H1 (cell line): ENCODE measurements at regions not wholly inside any gene's neighbourhood (a gene's known extent, or its start where the extent isn't known, plus 50 kb on each side); places are given as distances from the start of the nearest gene placed in this dataset.

Experiments used
- CTCF ChIA-PET: fragments of 300-600 bp; sonication (Branson Sonifier 250); formaldehyde crosslinking; loops from one replicate; lab custom pipeline; 2021; ENCODE audit not compliant: partially characterized antibody; lab: Charles Lee
- POLR2A ChIA-PET: fragments of 300-600 bp; sonication (Branson Sonifier 250); formaldehyde crosslinking; loops from one replicate; lab custom pipeline; 2021; ENCODE audit warnings: inconsistent platforms; ENCODE audit not compliant: partially characterized antibody; lab: Charles Lee
- DNase-seq, 2 experiments: peaks; one replicate each; pipeline versions ENCODE4 v3.0.0 to v3.0.0-alpha.2; 2010 to 2022; ENCODE audit warnings: low spot score in 2 of 2, low read depth in 1 of 2, mixed read lengths in 1 of 2
- FAIRE-seq: peaks from 2 replicates; lab custom pipeline; 2011; peaks lifted over from hg19 to GRCh38; lab: Jason Lieb, UNC
- H2AFZ ChIP-seq: 2 replicates; pipeline ENCODE4 v1.8.1; 2012; ENCODE audit warnings: low read length, inconsistent platforms
- H2AK5ac ChIP-seq: 2 replicates; pipeline ENCODE4 v1.6.1; 2013; ENCODE audit warnings: low read depth, low read length
- H2BK120ac ChIP-seq: replicated peaks from 2 replicates; pipeline ENCODE3; 2013; ENCODE audit warnings: low read depth, low read length, inconsistent platforms
- H2BK12ac ChIP-seq: 2 replicates; pipeline ENCODE4 v1.6.1; 2013; ENCODE audit warnings: low read depth, low read length
- H2BK15ac ChIP-seq: 2 replicates; pipeline ENCODE4 v1.6.1; 2013; ENCODE audit warnings: low read length
- H2BK20ac ChIP-seq: 2 replicates; pipeline ENCODE4 v1.6.1; 2013; ENCODE audit warnings: low read length
- H2BK5ac ChIP-seq: 2 replicates; pipeline ENCODE4 v1.6.1; 2013; ENCODE audit warnings: low read depth, low read length
- H3K14ac ChIP-seq: 2 replicates; pipeline ENCODE4 v1.6.1; 2013; ENCODE audit warnings: inconsistent platforms; ENCODE audit not compliant: insufficient read length
- H3K18ac ChIP-seq: 2 replicates; pipeline ENCODE4 v1.6.1; 2013; ENCODE audit warnings: low read length; ENCODE audit errors: extremely low read depth
- H3K23ac ChIP-seq: 2 replicates; pipeline ENCODE4 v1.6.1; 2013; ENCODE audit warnings: inconsistent platforms; ENCODE audit not compliant: insufficient read length
- H3K23me2 ChIP-seq: 2 replicates; pipeline ENCODE4 v1.6.1; 2013; ENCODE audit warnings: low read depth, low read length
- H3K27ac ChIP-seq: 2 replicates; pipeline ENCODE4 v1.6.1; 2011; ENCODE audit warnings: low read depth, low read length, inconsistent platforms
- H3K27me3 ChIP-seq, 4 experiments: replicated peaks in 1 of 4; 1 replicate in 1 of 4; 2 replicates in 3 of 4; pipeline versions ENCODE4 v1.6.1 to v1.8.1; 2011 to 2013; ENCODE audit warnings: low read length in 3 of 4, mild to moderate bottlenecking in 3 of 4, inconsistent platforms in 2 of 4, mixed read lengths in 2 of 4, moderate library complexity in 1 of 4; ENCODE audit not compliant: control insufficient read depth in 3 of 4, insufficient read depth in 3 of 4; ENCODE audit errors: extremely low read depth in 1 of 4
- H3K36me3 ChIP-seq, 4 experiments: 2 replicates each; pipeline versions ENCODE4 v1.6.1 to v1.8.1; 2011 to 2013; ENCODE audit warnings: mild to moderate bottlenecking in 4 of 4, low read length in 3 of 4, moderate library complexity in 2 of 4, control low read depth in 1 of 4, inconsistent platforms in 1 of 4; ENCODE audit not compliant: insufficient read depth in 4 of 4, control insufficient read depth in 2 of 4
- H3K4ac ChIP-seq: replicated peaks from 2 replicates; pipeline ENCODE3; 2013; ENCODE audit warnings: low read length, low read depth, mixed read lengths, inconsistent platforms; ENCODE audit not compliant: insufficient read length
- H3K4me1 ChIP-seq, 4 experiments: replicated peaks in 1 of 4; 1 replicate in 1 of 4; 2 replicates in 3 of 4; pipeline versions ENCODE4 v1.6.1 to v1.8.1; 2011 to 2013; ENCODE audit warnings: low read length in 3 of 4, inconsistent platforms in 2 of 4, mixed read lengths in 1 of 4; ENCODE audit not compliant: insufficient read depth in 4 of 4, control insufficient read depth in 3 of 4
- H3K4me2 ChIP-seq, 2 experiments: 2 replicates each; pipeline versions ENCODE4 v1.6.1 to v1.8.1; 2011 to 2013; ENCODE audit warnings: low read depth in 2 of 2, low read length in 2 of 2, control low read depth in 1 of 2, inconsistent platforms in 1 of 2, mild to moderate bottlenecking in 1 of 2; ENCODE audit not compliant: insufficient read depth in 1 of 2
- H3K4me3 ChIP-seq, 4 experiments: fragments of 200-600, 300-600 bp in 1 of 4; sonication (generic), shearing (Covaris generic), sonication (Bioruptor Twin) in 1 of 4; 2 replicates each; pipeline versions ENCODE4 v1.5.1 to v1.8.1; 2011 to 2016; ENCODE audit warnings: low read length in 4 of 4, low read depth in 3 of 4, control low read depth in 2 of 4, inconsistent platforms in 2 of 4, mild to moderate bottlenecking in 2 of 4, mixed read lengths in 1 of 4, moderate library complexity in 1 of 4; ENCODE audit not compliant: insufficient read depth in 2 of 4; ENCODE audit errors: extremely low read depth in 1 of 4
- H3K56ac ChIP-seq: replicated peaks from 2 replicates; pipeline ENCODE3; 2013; ENCODE audit warnings: low read depth, mild to moderate bottlenecking, mixed read lengths, low read length, inconsistent platforms; ENCODE audit not compliant: insufficient read length
- H3K79me1 ChIP-seq: 2 replicates; pipeline ENCODE4 v1.6.1; 2013; ENCODE audit warnings: low read depth, low read length, control low read depth
- H3K79me2 ChIP-seq, 2 experiments: 2 replicates each; pipeline versions ENCODE4 v1.6.1 to v1.8.1; 2012 to 2013; ENCODE audit warnings: low read length in 2 of 2, mild to moderate bottlenecking in 2 of 2, inconsistent platforms in 1 of 2; ENCODE audit not compliant: insufficient read depth in 2 of 2, control insufficient read depth in 1 of 2
- H3K9ac ChIP-seq, 4 experiments: replicated peaks in 1 of 4; 1 replicate in 1 of 4; 2 replicates in 3 of 4; pipeline versions ENCODE4 v1.6.1 to v1.8.1; 2011 to 2013; ENCODE audit warnings: low read depth in 3 of 4, low read length in 3 of 4, control low read depth in 2 of 4, mild to moderate bottlenecking in 2 of 4, moderate library complexity in 2 of 4, inconsistent platforms in 1 of 4; ENCODE audit errors: extremely low read depth in 1 of 4
- H3K9me3 ChIP-seq, 2 experiments: 2 replicates each; pipeline versions ENCODE4 v1.6.1 to v1.8.1; 2012 to 2013; ENCODE audit warnings: mild to moderate bottlenecking in 2 of 2, moderate library complexity in 2 of 2, control low read depth in 1 of 2, inconsistent platforms in 1 of 2, low read depth in 1 of 2, low read length in 1 of 2, mixed read lengths in 1 of 2; ENCODE audit not compliant: insufficient read depth in 2 of 2
- H4K20me1 ChIP-seq, 2 experiments: replicated peaks in 1 of 2; 2 replicates each; pipeline versions ENCODE3 to v1.8.1; 2011 to 2013; ENCODE audit warnings: inconsistent platforms in 2 of 2, low read length in 2 of 2, mild to moderate bottlenecking in 1 of 2; ENCODE audit not compliant: insufficient read depth in 2 of 2, control insufficient read depth in 1 of 2
- H4K5ac ChIP-seq: 2 replicates; pipeline ENCODE4 v1.6.1; 2013; ENCODE audit warnings: low read length, low read depth, mixed read lengths, inconsistent platforms; ENCODE audit not compliant: insufficient read length
- H4K8ac ChIP-seq: 2 replicates; pipeline ENCODE4 v1.8.0; 2013; ENCODE audit warnings: mild to moderate bottlenecking, moderate library complexity, low read length, inconsistent platforms; ENCODE audit not compliant: insufficient read depth; ENCODE audit errors: extremely low read depth
- H4K91ac ChIP-seq: replicated peaks from 2 replicates; pipeline ENCODE3; 2013; ENCODE audit warnings: low read length, mixed read lengths, inconsistent platforms; ENCODE audit not compliant: insufficient read length
- CEBPB ChIP-seq: IDR thresholded peaks from 2 replicates; pipeline ENCODE4 v1.6.1; 2012; ENCODE audit warnings: low read depth, low read length
- CHD1 ChIP-seq: IDR thresholded peaks from 2 replicates; pipeline ENCODE4 v1.6.1; 2012; ENCODE audit warnings: low read depth, low read length, improper control_type of control experiment
- GABPA ChIP-seq: IDR thresholded peaks from 2 replicates; pipeline ENCODE4 v1.6.1; 2011; ENCODE audit warnings: mild to moderate bottlenecking, low read length, moderate library complexity, borderline replicate concordance; ENCODE audit not compliant: insufficient read depth
- HDAC2 ChIP-seq, 2 experiments: fragments of 300-600 bp in 1 of 2; sonication (generic) in 1 of 2; IDR thresholded peaks; 2 replicates each; pipeline ENCODE4 v1.6.1; 2011 to 2012; ENCODE audit warnings: low read depth in 2 of 2, low read length in 2 of 2, mild to moderate bottlenecking in 2 of 2, moderate library complexity in 2 of 2, borderline replicate concordance in 1 of 2, inconsistent platforms in 1 of 2
- JUND ChIP-seq: IDR thresholded peaks from 2 replicates; pipeline ENCODE4 v1.6.1; 2011; ENCODE audit warnings: mild to moderate bottlenecking, improper control_type of control experiment, low read length
- PHF8 ChIP-seq: fragments of 200-600 bp; sonication (generic); conservative IDR thresholded peaks from 2 replicates; pipeline ENCODE4 v1.7.1; 2012; ENCODE audit warnings: low read depth, mild to moderate bottlenecking, inconsistent platforms, low read length, moderate library complexity
- POLR2A ChIP-seq, 2 experiments: IDR thresholded peaks; 1 replicate in 1 of 2; 2 replicates in 1 of 2; pipeline ENCODE4 v1.6.1; 2011; ENCODE audit warnings: low read depth in 2 of 2, low read length in 2 of 2, mild to moderate bottlenecking in 2 of 2; ENCODE audit errors: control extremely low read depth in 1 of 2
- POLR2AphosphoS5 ChIP-seq: IDR thresholded peaks from 2 replicates; pipeline ENCODE4 v1.6.1; 2011; ENCODE audit warnings: low read depth, low read length
- RXRA ChIP-seq: IDR thresholded peaks from 2 replicates; pipeline ENCODE4 v1.6.1; 2011; ENCODE audit warnings: low read depth, mild to moderate bottlenecking, low read length, moderate library complexity; ENCODE audit not compliant: insufficient read depth
- SP1 ChIP-seq: IDR thresholded peaks from 2 replicates; pipeline ENCODE4 v1.6.1; 2011; ENCODE audit warnings: low read depth, low read length
- SP2 ChIP-seq: IDR thresholded peaks from 2 replicates; pipeline ENCODE4 v1.6.1; 2012; ENCODE audit warnings: mild to moderate bottlenecking, low read length, inconsistent platforms
- TBP ChIP-seq: IDR thresholded peaks from 2 replicates; pipeline ENCODE4 v1.6.1; 2011; ENCODE audit warnings: low read depth, low read length, improper control_type of control experiment
- WGBS, 2 experiments: shearing (Covaris generic) in 1 of 2; methylation state at CpG; one replicate each; pipeline versions ENCODE4 v1.1.6 to v1.1.7; 2013 to 2015; ENCODE audit warnings: low lambda C conversion rate in 2 of 2, mixed read lengths in 2 of 2, inconsistent platforms in 1 of 2, low coverage in 1 of 2, missing lambda C conversion rate in 1 of 2; ENCODE audit not compliant: insufficient replicate concordance in 2 of 2, insufficient coverage in 1 of 2, insufficient read length in 1 of 2; ENCODE audit errors: extremely low coverage in 1 of 2, missing lambda C conversion rate in 1 of 2; 5-methylcytosine and 5-hydroxymethylcytosine counted together

- H4K8ac ChIP-seq, result no peak overlapping the region
- no peaks in the 10 kb centered on the region for H4K20me1 ChIP-seq
- no peak overlapping the region for H3K56ac ChIP-seq
- no peaks in the 10 kb centered on the region for H3K23me2 ChIP-seq
- H3K4me1 ChIP-seq, result peaks cover 0 to 7% (median 0%) of the 10 kb centered on the region in 4 experiments; a peak in 2 of 7 replicates
- H2BK12ac ChIP-seq, result no peak overlapping the region
- no peak for FAIRE-seq
- H3K9me3 ChIP-seq, result no peaks in the 10 kb centered on the region
- TF ChIP-seq GABPA, result no peak
- no peak for TF ChIP-seq POLR2AphosphoS5
- no peak for TF ChIP-seq HDAC2 (IDR thresholded peaks at IDR 0.05; ENCODE audit: borderline replicate concordance in 1 of 2, low read depth in 2 of 2, low read length in 2 of 2)
- TF ChIP-seq CEBPB, result no peak
- no peak for TF ChIP-seq SP1
- no peak for TF ChIP-seq RXRA
- no peak for TF ChIP-seq CHD1
- no peak for TF ChIP-seq TBP
- no peak for TF ChIP-seq PHF8
- TF ChIP-seq SP2, result no peak
- no peak for TF ChIP-seq JUND
- no peak for TF ChIP-seq POLR2A (IDR thresholded peaks at IDR 0.05; ENCODE audit: control extremely low read depth in 1 of 2, low read depth in 2 of 2, low read length in 2 of 2)
- 85% methylated on average over 6 of the region's 6 CpGs; no CpG with 5 or more reads in 1 of the 2 experiments for WGBS, 2 experiments
- H2BK20ac ChIP-seq, result no peak overlapping the region
- H4K5ac ChIP-seq, result no peak overlapping the region
- H3K14ac ChIP-seq, result no peak overlapping the region
- POLR2A ChIA-PET, result no interaction called here
- H2BK120ac ChIP-seq, result no peak overlapping the region
- no peak overlapping the region for H3K27ac ChIP-seq
- H3K4me3 ChIP-seq, result no peak overlapping the region
- H3K4ac ChIP-seq, result no peak overlapping the region
- no peak overlapping the region for H3K23ac ChIP-seq
- no peak overlapping the region for H2AFZ ChIP-seq
- no peak overlapping the region for H3K4me2 ChIP-seq
- no peaks in the 10 kb centered on the region for H3K27me3 ChIP-seq
- CTCF ChIA-PET, result interaction anchor here (0.6 to 1.4 kb wide), 8 partner anchors 9 to 395 kb away, joined by 3 to 5 read pairs (median 4); no protein-coding TSS in a partner anchor
- peak overlapping the region; percentile 75; the same call in 1 of the 2 replicates for H2AK5ac ChIP-seq
- H2BK15ac ChIP-seq, result no peak overlapping the region
- no peak overlapping the region for H4K91ac ChIP-seq
- H3K79me2 ChIP-seq, result no peaks in the 10 kb centered on the region
- H3K79me1 ChIP-seq, result no peaks in the 10 kb centered on the region
- no peak overlapping the region for H3K9ac ChIP-seq
- no peak overlapping the region for H2BK5ac ChIP-seq
- H3K18ac ChIP-seq, result no peak overlapping the region
- DNase-seq, result no peak
- H3K36me3 ChIP-seq, result no peaks in the 10 kb centered on the region; a peak in 1 of 8 replicates
These were observed 53.5 kb upstream of the CLDN14 start for GRCh38 chr21:36533468-36533848.
